GM18508 (cell line): ENCODE measurements at regions not wholly inside any gene's neighbourhood (a gene's known extent, or its start where the extent isn't known, plus 50 kb on each side); places are given as distances from the start of the nearest gene placed in this dataset.
"Not testable (repeated sequence)": the region's sequence is repeated elsewhere in the genome, so short reads cannot be mapped to it uniquely, and the experiment has no call there.

Source experiments
- ATAC-seq: cut with Tn5 transposase; IDR thresholded peaks from one replicate; pipeline ENCODE4 v1.9.1; 2021; ENCODE audit warnings: moderate number of reproducible peaks; ENCODE audit not compliant: insufficient read depth, unreplicated experiment

DNA sequence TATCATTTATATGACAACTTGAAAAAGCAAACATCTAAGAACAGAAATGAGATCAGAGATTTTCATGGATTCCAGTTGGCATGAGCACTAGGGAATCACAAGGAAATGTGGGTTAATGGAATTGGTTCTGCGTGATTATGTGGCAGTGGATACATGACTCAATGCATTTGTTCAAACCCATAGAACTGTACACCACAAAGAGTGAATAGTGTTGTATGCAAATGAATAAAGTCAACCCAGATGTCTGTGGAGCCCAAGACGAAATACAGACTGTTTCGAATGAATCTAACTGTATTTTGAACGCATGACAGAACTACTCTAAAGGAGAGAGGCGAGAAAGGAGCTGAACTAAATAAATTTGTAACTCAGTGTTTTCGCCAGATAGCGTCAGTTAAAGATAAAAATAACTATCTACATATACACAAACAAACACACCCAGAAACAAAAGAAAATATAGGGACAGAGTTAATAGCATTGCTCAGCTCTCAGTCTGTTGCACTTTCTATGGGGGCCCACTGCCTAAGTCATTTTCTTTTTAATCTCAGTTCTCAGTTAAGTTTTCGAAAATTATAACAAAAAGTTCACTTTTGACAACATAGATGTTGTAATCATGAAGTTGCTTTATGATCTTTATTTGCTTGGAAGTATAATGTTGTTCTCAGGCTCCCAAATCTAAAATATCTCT lies 636.7 kb upstream of the SEMA3D start:
- no peak for ATAC-seq

DNA sequence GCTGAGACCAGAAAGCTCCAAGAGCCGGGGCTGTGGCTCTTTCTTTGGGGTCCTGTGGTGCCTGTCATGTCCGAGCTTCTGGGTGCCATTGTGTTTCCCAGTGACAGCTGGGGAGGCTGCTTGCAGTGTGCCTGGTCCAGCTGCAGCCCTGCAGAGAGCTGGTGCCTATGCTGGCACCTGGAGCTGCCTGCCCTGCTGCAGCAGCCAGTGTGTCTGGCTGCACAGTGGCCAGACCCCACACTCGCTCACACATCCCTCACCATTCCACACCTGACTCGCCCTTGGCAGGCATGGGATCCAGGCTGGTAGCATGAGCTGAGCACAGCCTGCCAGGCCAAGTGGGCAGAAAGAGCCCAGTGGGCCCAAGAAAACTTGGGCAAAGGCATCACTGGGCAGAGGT lies 635.1 kb upstream of the SEMA3D start:
- no peak for ATAC-seq

DNA sequence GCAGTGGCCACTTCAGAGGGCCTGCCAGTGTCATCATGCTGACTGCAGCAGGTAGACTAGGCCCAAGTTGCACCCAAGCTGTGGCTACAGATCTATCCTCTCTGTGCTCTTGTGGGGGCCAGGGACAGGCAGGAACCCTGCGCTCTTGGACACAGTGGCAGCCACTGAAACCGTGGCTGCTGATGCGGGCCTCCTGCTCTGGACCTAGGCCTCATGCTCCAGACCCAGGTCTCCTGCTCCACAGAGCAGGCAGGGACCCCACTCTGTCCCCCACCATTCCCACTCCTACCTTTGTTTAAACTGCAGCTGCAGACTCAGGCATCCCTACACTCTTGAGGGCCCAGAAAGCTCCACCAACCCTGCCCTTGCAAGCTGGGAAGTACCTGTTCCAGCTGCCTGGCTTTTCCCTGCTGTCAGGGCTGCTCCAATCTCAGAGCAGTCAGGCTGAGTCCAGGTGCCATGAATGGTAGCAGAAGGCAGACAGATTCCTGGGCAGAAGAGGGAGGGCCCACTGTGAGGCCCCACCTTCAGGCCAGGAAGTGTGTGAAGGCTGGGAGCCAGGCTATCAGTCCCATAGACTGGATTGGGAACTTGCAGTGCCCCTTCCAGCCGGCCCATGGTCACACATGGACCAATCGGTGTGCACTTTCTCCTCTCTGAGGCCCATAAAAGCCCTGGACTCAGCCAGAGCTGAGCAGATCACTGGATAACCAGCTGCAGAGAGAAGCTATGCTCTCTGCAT lies 634.0 kb upstream of the SEMA3D start:
- no peak for ATAC-seq

DNA sequence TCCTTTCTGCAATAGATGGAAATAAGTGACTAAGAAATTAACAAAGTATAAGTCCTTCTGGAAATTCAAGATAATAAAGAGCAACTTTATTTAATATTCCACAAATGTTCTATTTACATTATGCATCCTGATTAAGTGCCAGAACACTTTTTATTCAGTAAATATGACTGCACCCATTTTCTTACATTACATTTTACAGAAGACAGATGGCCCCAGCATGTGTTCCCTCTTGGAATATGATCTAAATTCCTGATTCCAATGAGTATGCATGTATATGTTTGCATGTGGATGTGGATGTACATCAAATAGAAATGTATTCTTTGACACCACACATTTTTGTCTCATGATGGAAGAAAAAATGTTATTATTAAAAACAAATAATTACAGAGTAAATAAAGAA lies 628.7 kb upstream of the SEMA3D start:
- no peak for ATAC-seq

DNA sequence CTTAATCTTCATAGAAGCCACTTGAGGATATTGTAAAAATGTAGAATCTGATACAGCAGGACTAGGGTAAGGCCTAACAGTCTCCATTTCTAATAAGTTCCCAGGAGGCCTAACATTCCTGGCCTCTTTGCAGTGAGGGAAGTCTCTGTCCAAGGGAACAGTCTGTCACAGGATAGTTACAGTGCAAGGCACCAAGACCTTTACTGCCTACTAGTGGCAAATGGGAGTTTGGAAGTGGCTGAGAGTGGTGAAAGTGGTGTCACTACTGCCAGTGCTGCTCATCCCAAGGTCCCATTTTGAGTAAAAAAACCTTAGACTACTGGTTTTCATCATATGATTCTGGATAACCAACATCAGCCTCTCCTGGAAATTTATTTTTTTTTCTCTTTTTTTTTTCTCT lies 619.5 kb upstream of the SEMA3D start:
- no peak for ATAC-seq

DNA sequence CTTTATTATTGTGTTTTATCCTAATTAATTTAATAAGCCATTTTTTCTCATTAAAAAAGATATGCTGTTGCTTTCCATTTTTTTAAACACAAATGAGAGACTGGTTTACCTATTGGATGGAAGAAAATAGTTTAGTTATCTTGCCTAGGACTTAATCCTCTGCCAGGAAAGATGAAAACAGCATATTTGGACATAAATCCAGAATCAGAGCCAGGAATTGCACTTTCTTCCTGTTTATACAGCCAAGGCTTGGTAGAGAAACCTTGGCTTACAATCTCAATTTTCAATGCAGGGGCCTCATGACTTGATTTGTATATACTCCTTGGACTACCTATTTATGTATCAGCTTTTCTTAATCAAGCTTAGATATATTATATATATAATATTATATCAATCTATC lies 618.8 kb upstream of the SEMA3D start:
- ATAC-seq = no peak

DNA sequence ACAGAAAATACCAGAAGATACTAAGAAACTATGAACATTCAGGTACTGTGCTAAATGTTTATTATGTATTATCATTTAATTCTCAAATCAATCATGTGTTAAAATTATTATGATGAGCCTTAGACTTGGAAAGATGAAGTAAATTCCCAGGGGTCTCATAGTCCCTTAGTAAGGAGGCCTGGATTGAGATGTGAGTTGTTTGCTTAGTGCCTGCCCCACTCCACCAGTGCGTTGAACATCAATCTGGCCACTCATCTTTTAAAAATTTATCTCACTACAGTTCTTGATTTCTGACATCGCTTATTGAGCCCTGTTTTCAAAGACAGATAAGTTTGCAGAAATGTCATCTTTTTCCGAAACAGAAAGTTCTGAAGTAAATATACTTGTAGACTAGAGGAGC lies 618.4 kb upstream of the SEMA3D start:
- ATAC-seq = no peak

DNA sequence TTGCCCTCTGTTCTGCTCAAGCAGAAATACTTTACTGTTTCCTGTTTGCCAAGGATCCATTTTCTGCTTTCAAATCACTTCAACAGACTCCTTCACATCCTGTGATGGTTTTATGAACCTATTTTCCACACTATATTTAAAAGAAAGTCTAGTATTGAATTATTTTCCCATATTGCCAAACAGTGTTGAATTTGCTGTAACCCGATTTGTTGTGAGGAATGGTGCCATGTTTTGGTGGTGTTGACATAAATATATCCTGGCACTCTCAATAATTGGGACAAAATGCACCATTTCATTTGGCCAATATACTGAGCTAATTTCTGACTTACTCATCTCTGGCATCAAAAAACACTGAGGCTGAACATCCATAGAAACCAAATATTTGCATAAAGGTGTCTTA lies 615.4 kb upstream of the SEMA3D start:
- ATAC-seq = no peak

DNA sequence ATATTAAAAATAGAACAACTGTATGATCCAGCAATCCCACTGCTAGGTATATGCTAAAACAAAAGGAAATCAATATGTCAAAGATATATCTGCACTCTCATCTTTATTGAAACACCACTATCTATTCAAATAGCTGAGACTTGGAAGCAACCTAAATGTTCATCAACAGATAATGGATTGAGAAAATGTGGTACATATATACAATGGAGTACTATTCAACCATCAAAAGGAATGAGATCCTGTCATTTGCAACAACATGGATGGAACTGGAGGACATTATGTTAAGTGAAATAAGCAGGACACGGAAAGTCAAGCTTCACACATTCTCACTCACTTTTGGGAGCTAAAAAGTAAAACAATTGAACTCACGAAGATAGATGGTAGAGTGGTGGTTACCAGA lies 610.1 kb upstream of the SEMA3D start:
- ATAC-seq = no peak

DNA sequence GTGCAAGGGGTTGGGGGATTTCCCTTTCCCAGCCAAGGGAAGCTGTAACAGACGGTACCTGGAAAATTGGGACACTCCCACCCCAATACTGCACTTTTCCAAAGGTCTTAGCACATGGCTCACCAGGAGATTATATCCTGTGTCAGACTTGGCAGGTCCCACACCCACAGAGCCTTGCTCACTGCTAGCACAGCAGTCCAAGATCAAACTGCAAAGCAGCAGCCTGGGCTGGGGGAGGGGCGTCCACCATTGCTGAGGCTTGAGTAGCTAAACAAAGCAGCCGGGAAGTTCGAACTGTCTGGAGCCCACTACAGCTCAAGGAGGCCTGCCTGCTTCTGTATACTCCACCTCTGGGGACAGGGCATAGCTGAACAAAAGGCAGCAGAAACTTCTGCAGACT lies 604.2 kb upstream of the SEMA3D start:
- ATAC-seq = not testable (repeated sequence)

DNA sequence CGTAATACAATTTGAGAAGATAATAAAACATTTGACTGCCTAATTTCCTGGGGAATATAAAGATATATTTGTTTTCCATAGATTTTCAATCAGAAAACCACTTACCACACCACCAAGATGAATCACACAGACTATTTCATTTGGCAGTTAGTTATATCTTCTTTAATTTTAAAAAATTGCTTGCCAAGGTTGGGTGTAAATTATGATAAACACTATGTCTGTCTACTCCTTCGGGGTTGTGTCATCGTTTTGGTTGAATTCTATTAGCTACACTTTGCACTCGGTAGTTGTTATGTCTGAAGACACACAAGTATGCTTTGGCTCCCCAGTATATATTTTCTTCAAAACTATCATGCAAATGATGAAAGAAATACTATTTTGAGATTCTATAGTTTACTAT lies 594.8 kb upstream of the SEMA3D start:
- ATAC-seq = no peak

DNA sequence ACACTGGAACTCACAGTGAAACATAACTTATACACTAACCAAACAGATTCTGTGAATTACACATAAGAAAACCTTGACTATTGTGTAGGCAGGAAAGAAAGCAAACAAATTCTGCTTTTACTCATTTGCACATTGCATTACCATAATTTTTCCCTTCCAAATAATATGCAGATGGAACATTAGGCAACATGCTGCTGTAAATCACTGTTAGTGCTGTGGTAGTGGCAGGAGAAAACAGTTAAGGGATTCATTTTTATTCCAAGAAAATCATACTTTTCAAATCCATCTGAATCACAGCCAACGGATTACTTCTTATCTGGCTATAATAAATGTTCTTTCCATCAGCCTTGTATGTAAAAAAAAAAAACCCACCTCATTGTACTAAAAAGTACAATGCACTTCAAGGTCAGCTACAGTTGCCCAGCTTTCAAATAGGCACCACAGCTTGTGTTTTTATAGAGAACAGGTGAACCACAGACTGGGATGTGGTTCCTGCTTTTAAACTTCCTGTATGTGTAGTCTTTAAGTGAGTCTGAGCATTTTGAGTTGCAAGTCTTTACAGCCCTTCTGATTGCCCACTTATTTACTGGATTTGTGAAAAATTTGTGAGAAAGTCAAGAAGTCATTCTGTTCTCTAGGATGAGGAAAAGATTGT lies 590.0 kb upstream of the SEMA3D start:
- no peak for ATAC-seq

DNA sequence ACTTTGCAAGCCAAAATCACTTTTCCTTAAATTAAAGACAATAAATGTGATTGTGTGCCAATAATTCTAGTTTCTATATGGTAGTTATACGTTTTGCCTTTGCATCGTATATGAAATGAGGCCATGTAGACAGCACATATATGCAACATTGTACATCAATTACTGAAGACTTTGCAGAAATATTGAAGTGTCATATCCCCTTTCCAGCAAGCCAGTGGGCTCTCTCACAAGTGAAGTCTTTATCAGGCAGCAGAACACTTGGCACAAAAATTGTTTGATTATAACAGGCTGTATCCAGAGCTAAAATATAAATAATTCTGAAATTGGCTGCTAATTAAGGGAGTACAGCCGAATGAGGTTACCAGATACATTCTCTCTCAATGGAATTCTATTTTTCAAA lies 588.6 kb upstream of the SEMA3D start:
- no peak for ATAC-seq

DNA sequence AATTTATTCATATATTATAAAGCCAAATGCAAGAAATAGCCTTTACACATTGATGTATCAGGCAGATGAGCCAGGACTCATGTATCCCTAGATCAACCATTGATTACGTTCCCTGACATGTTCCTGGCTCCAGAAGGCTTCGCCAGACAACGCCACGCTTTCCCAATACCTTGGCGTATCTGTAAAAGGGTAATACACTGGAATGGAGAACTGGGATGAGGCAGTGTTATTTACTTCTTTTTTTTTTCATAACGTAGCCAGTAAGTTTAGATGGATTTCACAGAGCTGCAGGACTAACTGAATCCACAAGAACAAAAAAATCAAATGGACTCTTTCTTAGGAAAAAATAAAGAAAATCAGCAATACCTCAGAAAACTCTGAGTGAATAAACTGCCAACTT lies 588.1 kb upstream of the SEMA3D start:
- no peak for ATAC-seq

DNA sequence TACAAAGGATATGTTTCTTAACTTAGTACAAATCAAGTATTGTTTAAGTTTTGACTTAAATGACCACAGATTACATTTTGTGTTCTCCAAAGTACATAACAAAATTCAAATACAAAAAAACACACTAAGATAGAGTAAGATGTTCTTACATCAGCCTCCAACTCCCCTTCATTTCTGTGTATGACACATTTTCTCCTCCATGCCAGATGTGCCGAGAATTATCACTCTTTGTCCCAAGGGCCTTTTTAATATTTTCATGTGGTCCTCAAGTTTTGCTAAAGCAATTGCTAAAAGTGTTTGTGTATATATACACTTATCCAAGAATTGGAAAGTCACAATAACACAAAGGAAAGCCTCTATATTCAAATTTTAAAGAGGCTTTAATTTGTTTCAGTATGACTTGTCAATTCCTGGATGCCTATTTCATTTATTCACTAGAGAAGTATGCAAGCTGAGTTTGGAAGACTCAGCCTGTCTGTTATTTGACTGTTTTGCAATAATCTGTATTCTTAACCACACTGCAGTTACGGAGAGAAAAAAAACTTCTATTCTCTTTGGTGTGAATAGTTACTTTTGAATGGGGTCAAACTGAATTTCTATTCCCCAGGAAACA lies 586.4 kb upstream of the SEMA3D start:
- no peak for ATAC-seq

DNA sequence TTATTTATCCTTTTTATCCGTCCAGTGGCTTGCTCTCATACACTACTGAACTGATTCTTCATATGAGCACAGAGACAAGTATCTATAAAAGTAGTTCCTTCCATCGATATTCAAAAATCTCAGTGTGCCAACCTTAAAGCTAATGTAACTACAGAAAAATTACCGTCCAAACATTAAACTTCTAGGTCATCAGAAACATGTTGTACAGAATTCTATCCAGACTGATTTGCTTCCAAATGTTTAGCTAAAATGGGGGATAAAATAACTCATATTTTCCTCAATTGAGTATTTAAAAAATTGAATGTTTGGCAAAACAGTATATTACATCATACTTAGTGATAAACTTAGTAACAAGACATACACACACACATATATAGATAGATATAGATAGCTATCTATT lies 584.7 kb upstream of the SEMA3D start:
- no peak for ATAC-seq

DNA sequence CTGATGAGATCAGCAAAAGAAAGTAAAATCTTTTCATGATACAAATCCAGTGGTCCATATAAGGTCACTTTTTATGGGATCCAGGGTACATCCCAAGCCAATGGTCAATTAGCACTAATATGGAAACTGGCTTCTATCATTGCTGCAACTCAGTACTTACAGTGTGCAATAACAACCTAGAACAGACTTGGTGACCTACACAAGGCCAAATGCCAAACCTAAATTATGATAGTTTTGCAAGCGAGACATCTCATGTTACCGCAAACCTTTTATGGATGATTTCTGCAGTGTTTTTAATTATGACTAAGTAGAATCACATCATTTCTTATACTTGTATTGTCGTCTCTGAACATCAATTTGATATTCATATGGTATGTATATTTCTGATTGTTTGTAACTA lies 583.5 kb upstream of the SEMA3D start:
- ATAC-seq = no peak

DNA sequence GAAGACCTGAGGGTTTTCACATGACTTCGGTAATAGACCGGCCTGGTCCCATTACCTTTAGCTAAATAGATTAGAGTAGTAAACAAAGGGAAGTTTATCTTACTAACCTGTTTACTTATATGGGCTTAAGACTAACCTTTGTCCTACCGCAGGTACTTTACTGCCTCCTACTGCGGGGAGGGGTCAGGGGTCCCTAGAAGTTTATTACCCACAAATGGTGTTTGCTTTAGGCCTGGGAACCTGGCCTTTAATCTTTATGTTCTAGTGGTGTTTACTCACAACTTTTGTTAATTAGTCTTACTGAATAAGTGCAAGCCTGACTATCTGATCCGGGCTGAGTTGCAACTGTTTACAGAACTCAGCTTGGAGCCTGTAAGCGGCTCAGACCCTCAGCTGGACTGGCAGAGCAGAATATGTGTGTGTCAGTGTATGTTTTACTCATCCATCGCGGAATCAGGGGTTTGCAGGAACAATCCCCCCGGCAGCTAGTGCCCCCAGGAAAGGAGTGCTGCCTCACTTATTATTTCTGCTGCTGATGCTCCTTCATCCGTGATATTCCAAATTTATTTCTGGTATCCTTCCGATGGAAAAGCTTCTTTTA lies 578.9 kb upstream of the SEMA3D start:
- no peak for ATAC-seq

DNA sequence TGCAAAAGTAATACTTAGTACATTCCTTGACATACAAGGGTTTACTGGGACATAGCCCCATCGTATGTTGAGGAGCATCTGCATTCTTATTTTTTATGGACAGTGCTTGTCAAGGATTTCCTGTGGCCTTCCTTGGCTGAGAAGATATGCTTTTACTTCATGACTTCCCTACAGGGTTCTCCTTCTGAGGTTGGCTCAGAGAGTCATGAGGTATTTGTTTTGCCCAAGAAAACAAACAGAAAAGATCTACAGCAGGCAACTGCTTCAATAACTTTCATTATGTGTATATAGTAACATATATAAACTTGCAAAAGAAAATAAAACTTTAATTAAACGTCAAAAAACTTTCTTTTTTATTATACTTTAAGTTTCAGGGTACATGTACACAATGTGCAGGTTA lies 577.2 kb upstream of the SEMA3D start:
- no peak for ATAC-seq

DNA sequence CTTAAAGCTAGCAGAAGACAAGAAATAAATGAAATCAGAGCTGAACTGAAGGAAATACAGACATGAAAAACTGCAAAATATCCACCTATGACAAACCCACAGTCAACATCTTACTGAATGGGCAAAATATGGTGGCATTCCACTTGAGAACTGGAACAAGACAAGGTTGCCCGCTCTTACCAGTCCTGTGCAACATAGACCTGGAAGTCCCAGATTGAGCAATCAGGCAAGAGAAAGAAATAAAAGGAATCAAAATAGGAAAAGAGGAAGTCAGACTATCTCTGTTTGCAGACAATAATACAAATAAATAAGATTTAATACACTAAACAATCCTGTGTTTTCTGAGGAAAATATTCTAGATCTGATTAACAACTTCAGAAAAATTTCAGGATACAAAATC lies 570.5 kb upstream of the SEMA3D start:
- ATAC-seq = no peak

DNA sequence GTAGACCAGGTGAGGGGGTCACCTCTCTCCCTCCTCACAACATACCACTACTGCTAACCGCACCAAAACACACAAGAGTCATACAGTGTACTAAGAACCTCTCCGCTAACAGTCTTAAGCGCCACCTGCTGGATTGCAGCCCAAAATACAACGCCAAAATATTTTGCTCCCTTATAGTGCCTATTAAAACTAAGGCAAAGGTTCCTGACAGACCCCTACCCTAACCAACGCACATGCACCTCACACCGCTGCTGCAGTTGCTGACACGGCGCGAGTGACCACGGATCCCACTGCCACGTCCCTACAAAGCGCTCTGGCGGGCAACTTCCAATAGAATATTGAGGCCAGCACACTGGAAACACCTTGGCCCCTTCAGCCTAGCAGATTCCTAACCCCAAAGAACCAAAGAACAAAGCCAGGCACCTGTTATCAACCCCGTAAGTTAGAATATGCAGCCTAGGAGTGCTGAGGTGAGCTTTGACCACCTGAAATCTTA lies 563.6 kb upstream of the SEMA3D start:
- ATAC-seq = peak; percentile 96
